RWPE2 (cell line): ENCODE measurements at regions not wholly inside any gene's neighbourhood (a gene's known extent, or its start where the extent isn't known, plus 50 kb on each side); places are given as distances from the start of the nearest gene placed in this dataset.

Source experiments
- ATAC-seq: fragments of 200-7000 bp; cut with Tn5 transposase; 3 replicates; pipeline ENCODE4 v1.9.1; 2021; ENCODE audit warnings: low read depth
- DNase-seq: peaks from one replicate; pipeline ENCODE4 v3.0.0-alpha.2; 2020; ENCODE audit warnings: low spot score
- H3K27ac ChIP-seq: fragments of 450-650 bp; 2 replicates; pipeline ENCODE4 v1.5.1; 2017; ENCODE audit warnings: mild to moderate bottlenecking; ENCODE audit not compliant: poor library complexity, severe bottlenecking
- H3K27me3 ChIP-seq: fragments of 250-450 bp; sonication (Bioruptor Pico); 2 replicates; pipeline ENCODE4 v1.5.1; 2021; ENCODE audit warnings: mild to moderate bottlenecking, moderate library complexity; ENCODE audit not compliant: insufficient read depth, poor library complexity, severe bottlenecking
- H3K36me3 ChIP-seq: fragments of 250-450 bp; sonication (Bioruptor Pico); 2 replicates; pipeline ENCODE4 v1.5.1; 2020; ENCODE audit warnings: low read depth, mild to moderate bottlenecking, moderate library complexity
- H3K4me1 ChIP-seq: fragments of 250-450 bp; sonication (Bioruptor Pico); 2 replicates; pipeline ENCODE4 v1.5.1; 2021; ENCODE audit warnings: mild to moderate bottlenecking, moderate library complexity; ENCODE audit not compliant: insufficient read depth, poor library complexity, severe bottlenecking
- H3K4me3 ChIP-seq: fragments of 250-450 bp; sonication (Bioruptor Pico); 2 replicates; pipeline ENCODE4 v1.5.1; 2021; ENCODE audit warnings: mild to moderate bottlenecking, moderate library complexity; ENCODE audit not compliant: severe bottlenecking
- H3K9me3 ChIP-seq: fragments of 250-450 bp; sonication (Bioruptor Pico); 2 replicates; pipeline ENCODE4 v1.5.1; 2021; ENCODE audit warnings: mild to moderate bottlenecking, moderate library complexity; ENCODE audit not compliant: severe bottlenecking
- TF ChIP-seq, protein P1 (sequence below): fragments of 450-650 bp; IDR thresholded peaks from one replicate; pipeline ENCODE4 v1.5.1; 2017; ENCODE audit warnings: mild to moderate bottlenecking, moderate library complexity; ENCODE audit not compliant: poor library complexity, severe bottlenecking

DNA sequence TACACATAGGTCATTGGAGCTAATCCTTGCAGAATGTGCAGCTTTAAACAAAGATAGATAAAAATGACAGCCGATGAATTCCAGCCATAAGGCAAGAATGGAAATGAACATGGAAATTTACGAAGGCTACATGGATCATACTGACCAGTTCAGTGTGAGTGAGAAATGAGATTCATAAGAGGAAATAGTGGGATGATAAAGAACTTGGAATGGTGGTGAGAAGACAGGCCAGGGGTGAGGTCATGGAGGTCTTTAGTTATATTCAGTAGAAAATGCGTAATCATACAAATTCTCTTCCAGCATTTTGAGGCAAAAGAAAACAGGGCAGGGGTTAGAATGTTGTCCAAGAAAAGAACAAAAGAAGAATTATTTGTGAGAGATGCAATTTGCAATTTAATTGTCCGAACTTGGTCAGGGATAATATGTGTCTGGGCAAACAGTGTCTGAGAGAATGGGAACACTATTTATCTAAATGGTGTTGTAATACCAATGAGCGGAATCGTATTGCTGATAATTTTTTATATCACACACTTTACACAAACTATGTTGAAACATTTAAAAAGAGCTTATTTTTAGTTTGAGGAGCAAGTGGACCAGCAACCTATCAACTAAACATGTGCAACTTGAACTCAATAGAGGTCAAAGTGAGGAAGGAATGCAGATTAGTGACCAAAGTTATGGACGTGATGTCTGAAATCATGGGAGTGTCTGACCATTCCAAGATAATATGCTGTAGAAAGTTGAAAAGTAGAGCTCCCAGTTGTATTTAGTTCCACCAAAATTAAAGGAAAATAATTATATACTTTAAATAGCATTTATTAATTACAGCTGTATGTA is 739.0 kb upstream of the NCAM2 start:
- DNase-seq (no peak), ATAC-seq (no peak)
- TF ChIP-seq, protein P1, sequence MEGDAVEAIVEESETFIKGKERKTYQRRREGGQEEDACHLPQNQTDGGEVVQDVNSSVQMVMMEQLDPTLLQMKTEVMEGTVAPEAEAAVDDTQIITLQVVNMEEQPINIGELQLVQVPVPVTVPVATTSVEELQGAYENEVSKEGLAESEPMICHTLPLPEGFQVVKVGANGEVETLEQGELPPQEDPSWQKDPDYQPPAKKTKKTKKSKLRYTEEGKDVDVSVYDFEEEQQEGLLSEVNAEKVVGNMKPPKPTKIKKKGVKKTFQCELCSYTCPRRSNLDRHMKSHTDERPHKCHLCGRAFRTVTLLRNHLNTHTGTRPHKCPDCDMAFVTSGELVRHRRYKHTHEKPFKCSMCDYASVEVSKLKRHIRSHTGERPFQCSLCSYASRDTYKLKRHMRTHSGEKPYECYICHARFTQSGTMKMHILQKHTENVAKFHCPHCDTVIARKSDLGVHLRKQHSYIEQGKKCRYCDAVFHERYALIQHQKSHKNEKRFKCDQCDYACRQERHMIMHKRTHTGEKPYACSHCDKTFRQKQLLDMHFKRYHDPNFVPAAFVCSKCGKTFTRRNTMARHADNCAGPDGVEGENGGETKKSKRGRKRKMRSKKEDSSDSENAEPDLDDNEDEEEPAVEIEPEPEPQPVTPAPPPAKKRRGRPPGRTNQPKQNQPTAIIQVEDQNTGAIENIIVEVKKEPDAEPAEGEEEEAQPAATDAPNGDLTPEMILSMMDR: no peak
- no peaks in the 10 kb centered on the region for H3K9me3 ChIP-seq
- H3K27ac ChIP-seq: no peak overlapping the region
- H3K4me3 ChIP-seq: no peak overlapping the region
- H3K4me1 ChIP-seq: no peaks in the 10 kb centered on the region
- H3K27me3 ChIP-seq: peaks cover 4% of the 10 kb centered on the region
- no peaks in the 10 kb centered on the region for H3K36me3 ChIP-seq

DNA sequence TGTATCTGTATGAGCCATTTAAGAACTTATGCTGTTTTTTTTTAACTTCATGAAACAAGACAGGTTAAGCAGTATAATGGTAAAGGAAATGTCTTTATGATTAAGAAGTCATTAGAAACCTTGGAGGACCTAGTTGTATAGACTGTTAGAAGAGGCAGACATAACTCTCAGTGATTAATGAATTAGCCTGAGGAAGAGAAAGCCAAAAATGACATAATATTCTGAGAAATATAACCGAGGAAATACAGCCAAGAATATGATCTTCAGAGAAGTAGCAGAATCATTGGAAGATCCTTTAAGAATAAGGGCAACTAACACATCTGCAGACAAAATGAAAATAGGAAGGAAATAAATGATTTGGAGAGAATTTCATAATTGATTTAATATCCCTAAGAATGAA is 738.1 kb upstream of the NCAM2 start:
- H3K4me3 ChIP-seq: no peak overlapping the region
- no peaks in the 10 kb centered on the region for H3K36me3 ChIP-seq
- H3K9me3 ChIP-seq: no peaks in the 10 kb centered on the region
- H3K4me1 ChIP-seq: no peaks in the 10 kb centered on the region
- ATAC-seq: no peak
- TF ChIP-seq, protein P1: no peak
- H3K27me3 ChIP-seq: peaks cover 2% of the 10 kb centered on the region
- H3K27ac ChIP-seq: no peak overlapping the region
- DNase-seq: no peak

DNA sequence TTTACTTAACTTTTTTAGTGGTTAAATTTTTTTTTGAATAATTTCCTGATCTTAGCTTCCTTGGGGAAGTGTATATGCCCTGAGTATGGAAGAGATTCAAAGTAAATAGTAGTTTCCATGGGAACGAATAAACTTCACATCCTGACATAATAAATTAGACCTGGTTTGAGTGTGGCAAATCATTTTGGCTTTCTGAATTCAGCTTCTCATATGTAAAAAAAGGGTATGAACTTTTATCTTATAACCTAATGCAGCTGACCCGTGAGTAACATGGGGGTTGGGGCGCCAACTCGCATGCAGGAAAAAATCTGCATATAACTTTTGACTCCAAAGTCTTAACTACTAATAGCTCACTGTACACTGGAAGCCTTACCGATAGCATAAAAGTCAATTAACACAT is 736.8 kb upstream of the NCAM2 start:
- no peak for DNase-seq
- no peak overlapping the region for H3K4me3 ChIP-seq
- H3K27me3 ChIP-seq: peaks cover 2% of the 10 kb centered on the region
- no peaks in the 10 kb centered on the region for H3K4me1 ChIP-seq
- ATAC-seq: no peak
- TF ChIP-seq, protein P1: no peak
- H3K27ac ChIP-seq: no peak overlapping the region
- no peaks in the 10 kb centered on the region for H3K36me3 ChIP-seq
- H3K9me3 ChIP-seq: no peaks in the 10 kb centered on the region

DNA sequence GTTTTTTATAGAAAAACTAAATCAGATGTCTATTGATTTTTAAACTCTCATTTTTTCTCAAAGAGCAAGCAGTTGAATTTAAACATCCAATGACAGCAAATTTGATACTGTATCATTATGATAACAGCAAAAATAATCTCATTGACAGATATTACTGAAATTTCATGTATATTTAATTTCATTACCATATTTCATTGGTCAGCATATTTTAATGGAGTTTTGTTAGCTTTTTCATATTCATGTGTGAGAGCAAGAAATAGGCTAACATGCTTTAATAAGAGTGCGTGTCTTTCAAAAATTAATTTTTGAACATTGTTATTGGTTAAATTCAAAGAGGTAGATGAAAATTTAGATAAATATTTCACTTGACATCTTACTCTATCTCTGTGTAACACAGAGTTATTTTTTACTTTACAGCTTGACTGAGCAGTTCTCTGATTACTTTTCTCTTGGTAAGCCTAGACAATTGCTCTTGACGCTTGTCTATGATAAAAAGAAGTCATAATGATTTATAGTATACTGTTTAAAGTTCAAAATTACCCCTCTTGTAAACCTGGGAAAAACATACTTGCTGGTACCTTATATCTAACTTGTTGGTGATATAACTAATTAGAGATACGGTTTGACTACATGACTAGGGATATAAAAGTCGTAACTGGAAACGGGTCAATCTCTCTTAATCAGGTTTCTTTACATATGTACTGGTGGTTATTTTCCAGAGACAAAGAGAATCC is 732.3 kb upstream of the NCAM2 start:
- ATAC-seq: no peak
- no peaks in the 10 kb centered on the region for H3K36me3 ChIP-seq
- no peaks in the 10 kb centered on the region for H3K4me1 ChIP-seq
- no peak overlapping the region for H3K27ac ChIP-seq
- TF ChIP-seq, protein P1: no peak
- no peaks in the 10 kb centered on the region for H3K9me3 ChIP-seq
- no peak for DNase-seq
- no peak overlapping the region for H3K4me3 ChIP-seq
- peaks cover 2% of the 10 kb centered on the region for H3K27me3 ChIP-seq

DNA sequence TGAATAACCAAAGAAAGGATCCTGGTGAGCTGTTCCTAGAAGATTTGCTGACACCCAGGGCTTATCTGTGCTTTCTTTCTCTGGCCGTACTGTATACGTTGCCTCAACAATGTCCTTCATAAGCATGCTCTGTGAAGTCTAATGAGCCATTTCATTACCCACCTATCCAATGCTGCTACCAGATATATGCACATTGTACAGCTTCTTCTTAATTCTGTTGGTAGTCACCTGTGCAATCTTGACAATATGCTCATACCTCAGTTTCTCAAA is 731.8 kb upstream of the NCAM2 start:
- ATAC-seq (no peak), DNase-seq (no peak)
- H3K27ac ChIP-seq: no peak overlapping the region
- H3K4me1 ChIP-seq: no peaks in the 10 kb centered on the region
- H3K9me3 ChIP-seq: no peaks in the 10 kb centered on the region
- no peak overlapping the region for H3K4me3 ChIP-seq
- no peaks in the 10 kb centered on the region for H3K36me3 ChIP-seq
- H3K27me3 ChIP-seq: peaks cover 2% of the 10 kb centered on the region
- TF ChIP-seq, protein P1: no peak
